ENCODE measurements at regions not wholly inside any gene's neighbourhood (a gene's known extent, or its start where the extent isn't known, plus 50 kb on each side); places are given as distances from the start of the nearest gene placed in this dataset.
"Not testable (repeated sequence)": the region's sequence is repeated elsewhere in the genome, so short reads cannot be mapped to it uniquely, and the experiment has no call there.

DNA sequence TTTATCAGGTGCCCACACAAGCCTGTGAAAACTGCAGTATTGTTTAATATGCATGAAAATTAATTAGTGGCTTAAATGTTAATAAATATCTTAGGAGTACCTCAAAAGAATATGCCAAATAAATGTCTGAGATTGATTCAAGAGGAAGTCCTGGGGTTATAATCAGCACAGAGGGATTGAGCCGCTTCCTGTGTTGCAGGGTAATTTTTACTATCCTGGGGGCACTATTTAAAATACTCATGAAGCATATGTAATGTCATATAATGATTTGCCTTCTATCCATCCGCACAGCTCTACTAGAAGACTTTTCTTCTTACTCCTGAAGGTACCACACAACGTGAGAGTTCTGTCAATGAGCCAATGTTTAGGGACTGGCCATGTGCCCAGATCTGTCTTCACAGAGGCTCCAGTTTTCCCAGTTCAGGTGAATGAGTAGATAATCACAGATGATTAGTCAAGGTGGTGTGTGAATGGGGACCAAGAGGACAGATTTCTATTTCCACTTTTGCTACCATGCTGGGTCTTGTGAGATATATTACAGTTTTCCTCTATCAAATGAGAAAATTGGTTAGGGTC lies 233.3 kb downstream of the USP46 start:
- TF ChIP-seq, protein P1, sequence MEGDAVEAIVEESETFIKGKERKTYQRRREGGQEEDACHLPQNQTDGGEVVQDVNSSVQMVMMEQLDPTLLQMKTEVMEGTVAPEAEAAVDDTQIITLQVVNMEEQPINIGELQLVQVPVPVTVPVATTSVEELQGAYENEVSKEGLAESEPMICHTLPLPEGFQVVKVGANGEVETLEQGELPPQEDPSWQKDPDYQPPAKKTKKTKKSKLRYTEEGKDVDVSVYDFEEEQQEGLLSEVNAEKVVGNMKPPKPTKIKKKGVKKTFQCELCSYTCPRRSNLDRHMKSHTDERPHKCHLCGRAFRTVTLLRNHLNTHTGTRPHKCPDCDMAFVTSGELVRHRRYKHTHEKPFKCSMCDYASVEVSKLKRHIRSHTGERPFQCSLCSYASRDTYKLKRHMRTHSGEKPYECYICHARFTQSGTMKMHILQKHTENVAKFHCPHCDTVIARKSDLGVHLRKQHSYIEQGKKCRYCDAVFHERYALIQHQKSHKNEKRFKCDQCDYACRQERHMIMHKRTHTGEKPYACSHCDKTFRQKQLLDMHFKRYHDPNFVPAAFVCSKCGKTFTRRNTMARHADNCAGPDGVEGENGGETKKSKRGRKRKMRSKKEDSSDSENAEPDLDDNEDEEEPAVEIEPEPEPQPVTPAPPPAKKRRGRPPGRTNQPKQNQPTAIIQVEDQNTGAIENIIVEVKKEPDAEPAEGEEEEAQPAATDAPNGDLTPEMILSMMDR (IDR thresholded peaks at IDR 0.05; ENCODE audit: borderline replicate concordance, extremely low read depth, low read length, poor library complexity, severe bottlenecking), result no peak
- TF ChIP-seq EZH2 (IDR thresholded peaks at IDR 0.05; ENCODE audit: borderline replicate concordance, low read depth, low read length, severe bottlenecking), result no peak
- DNase-seq, result no peak
- H4K20me1 ChIP-seq (ENCODE audit: insufficient read depth, low read length), result no peaks in the 10 kb centered on the region
- no peak overlapping the region for H3K4me3 ChIP-seq (ENCODE audit: low read depth in 1 of 2, low read length in 2 of 2)
- no peak for ATAC-seq (ENCODE audit: insufficient read depth, low read depth)
- H3K9ac ChIP-seq (ENCODE audit: low read depth, low read length), result no peak overlapping the region
- no peak overlapping the region for H2AFZ ChIP-seq (ENCODE audit: low read depth, low read length)
- no peaks in the 10 kb centered on the region for H3K27me3 ChIP-seq (ENCODE audit: insufficient read depth, low read length, poor library complexity)
- H3K27ac ChIP-seq (ENCODE audit: low read length), result no peak overlapping the region
- H3K9me3 ChIP-seq (ENCODE audit: insufficient read depth, low read length, severe bottlenecking), result no peaks in the 10 kb centered on the region
- no peaks in the 10 kb centered on the region for H3K79me2 ChIP-seq (ENCODE audit: insufficient read depth, low read length)
- no peak overlapping the region for H3K4me2 ChIP-seq (ENCODE audit: insufficient read depth, low read length)
- H3K4me1 ChIP-seq (ENCODE audit: insufficient read depth, low read length), result no peaks in the 10 kb centered on the region
- H3K36me3 ChIP-seq (ENCODE audit: insufficient read depth, low read length), result no peaks in the 10 kb centered on the region

DNA sequence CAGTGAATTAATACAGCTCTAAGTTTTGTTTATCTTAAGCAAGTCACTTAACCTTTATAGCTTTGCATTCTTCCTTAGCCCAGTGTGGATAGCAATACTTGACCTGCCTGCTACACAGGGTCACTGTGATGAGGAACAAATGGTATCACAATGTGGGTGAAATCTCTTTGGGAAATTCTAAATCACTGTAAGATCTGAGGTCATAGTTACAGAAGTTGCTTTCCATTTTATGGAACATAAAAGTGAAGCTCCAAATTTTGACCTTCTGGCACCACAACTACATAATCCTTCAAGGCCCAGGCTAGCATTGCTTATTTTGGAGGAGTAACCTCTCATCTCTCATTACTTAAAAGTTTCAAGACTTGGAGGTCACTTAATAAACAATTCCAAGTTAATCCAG lies 227.7 kb downstream of the USP46 start:
- no peak for TF ChIP-seq EZH2 (IDR thresholded peaks at IDR 0.05; ENCODE audit: borderline replicate concordance, low read depth, low read length, severe bottlenecking)
- TF ChIP-seq, protein P1 (IDR thresholded peaks at IDR 0.05; ENCODE audit: borderline replicate concordance, extremely low read depth, low read length, poor library complexity, severe bottlenecking), result no peak
- Histone ChIP-seq H3K27me3 (ENCODE audit: insufficient read depth, low read length, poor library complexity) (no peaks in the 10 kb centered on the region), H3K79me2 (ENCODE audit: insufficient read depth, low read length) (no peaks in the 10 kb centered on the region), H3K4me2 (ENCODE audit: insufficient read depth, low read length) (no peak overlapping the region), H2AFZ (ENCODE audit: low read depth, low read length) (no peak overlapping the region), H3K4me1 (ENCODE audit: insufficient read depth, low read length) (no peaks in the 10 kb centered on the region), H3K9me3 (ENCODE audit: insufficient read depth, low read length, severe bottlenecking) (no peaks in the 10 kb centered on the region), H4K20me1 (ENCODE audit: insufficient read depth, low read length) (no peaks in the 10 kb centered on the region), H3K4me3 (ENCODE audit: low read depth in 1 of 2, low read length in 2 of 2) (no peak overlapping the region), H3K36me3 (ENCODE audit: insufficient read depth, low read length) (no peaks in the 10 kb centered on the region), H3K9ac (ENCODE audit: low read depth, low read length) (no peak overlapping the region), H3K27ac (ENCODE audit: low read length) (no peak overlapping the region)
- DNase-seq, result no peak
- ATAC-seq (ENCODE audit: insufficient read depth, low read depth), result no peak

DNA sequence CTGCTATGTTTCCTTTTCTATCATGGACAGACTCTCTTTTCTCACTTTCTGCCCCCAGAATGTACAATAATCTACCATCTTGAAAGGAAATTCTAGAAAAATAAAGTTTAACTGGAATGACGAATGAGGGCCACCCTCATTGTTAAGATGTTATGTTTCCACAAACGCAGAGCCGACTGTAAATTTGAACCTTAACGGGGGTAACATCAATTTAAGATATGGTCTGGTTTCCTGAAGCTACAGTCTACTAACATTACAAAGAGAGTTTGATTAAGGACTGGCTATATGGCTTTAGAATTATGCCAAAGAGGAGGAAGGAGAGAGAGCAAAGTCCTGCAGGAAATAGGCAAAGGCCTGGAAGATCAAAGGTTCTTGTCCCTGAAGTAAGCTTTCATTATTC lies 227.2 kb downstream of the USP46 start:
- DNase-seq (no peak), ATAC-seq (ENCODE audit: insufficient read depth, low read depth) (no peak)
- Histone ChIP-seq H3K27ac (ENCODE audit: low read length) (no peak overlapping the region), H3K36me3 (ENCODE audit: insufficient read depth, low read length) (no peaks in the 10 kb centered on the region), H3K4me3 (ENCODE audit: low read depth in 1 of 2, low read length in 2 of 2) (no peak overlapping the region), H3K9me3 (ENCODE audit: insufficient read depth, low read length, severe bottlenecking) (no peaks in the 10 kb centered on the region), H3K4me2 (ENCODE audit: insufficient read depth, low read length) (no peak overlapping the region), H3K4me1 (ENCODE audit: insufficient read depth, low read length) (no peaks in the 10 kb centered on the region), H2AFZ (ENCODE audit: low read depth, low read length) (no peak overlapping the region), H3K27me3 (ENCODE audit: insufficient read depth, low read length, poor library complexity) (no peaks in the 10 kb centered on the region), H3K9ac (ENCODE audit: low read depth, low read length) (no peak overlapping the region), H3K79me2 (ENCODE audit: insufficient read depth, low read length) (no peaks in the 10 kb centered on the region), H4K20me1 (ENCODE audit: insufficient read depth, low read length) (no peaks in the 10 kb centered on the region)
- no peak for TF ChIP-seq EZH2 (IDR thresholded peaks at IDR 0.05; ENCODE audit: borderline replicate concordance, low read depth, low read length, severe bottlenecking)
- TF ChIP-seq, protein P1 (IDR thresholded peaks at IDR 0.05; ENCODE audit: borderline replicate concordance, extremely low read depth, low read length, poor library complexity, severe bottlenecking), result no peak

DNA sequence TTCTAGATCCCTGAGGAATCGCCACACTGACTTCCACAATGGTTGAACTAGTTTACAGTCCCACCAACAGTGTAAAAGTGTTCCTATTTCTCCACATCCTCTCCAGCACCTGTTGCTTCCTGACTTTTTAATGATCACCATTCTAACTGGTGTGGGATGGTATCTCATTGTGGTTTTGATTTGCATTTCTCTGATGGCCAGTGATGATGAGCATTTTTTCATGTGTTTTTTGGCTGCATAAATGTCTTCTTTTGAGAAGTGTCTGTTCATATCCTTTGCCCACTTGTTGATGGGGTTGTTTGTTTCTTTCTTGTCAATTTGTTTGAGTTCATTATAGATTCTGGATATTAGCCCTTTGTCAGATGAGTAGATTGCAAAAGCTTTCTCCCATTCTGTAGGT lies 216.6 kb downstream of the USP46 start:
- ATAC-seq (ENCODE audit: insufficient read depth, low read depth), result not testable (repeated sequence)

More for the DNA sequence above, 216.6 kb downstream of the USP46 start:
- not testable (repeated sequence) for DNase-seq; H3K27me3 ChIP-seq (ENCODE audit: insufficient read depth, low read length, poor library complexity); H3K27ac ChIP-seq (ENCODE audit: low read length); H3K4me2 ChIP-seq (ENCODE audit: insufficient read depth, low read length); H2AFZ ChIP-seq (ENCODE audit: low read depth, low read length); H3K36me3 ChIP-seq (ENCODE audit: insufficient read depth, low read length); H3K4me1 ChIP-seq (ENCODE audit: insufficient read depth, low read length); H3K4me3 ChIP-seq (ENCODE audit: low read depth in 1 of 2, low read length in 2 of 2); H3K9ac ChIP-seq (ENCODE audit: low read depth, low read length); H3K9me3 ChIP-seq (ENCODE audit: insufficient read depth, low read length, severe bottlenecking); H4K20me1 ChIP-seq (ENCODE audit: insufficient read depth, low read length); H3K79me2 ChIP-seq (ENCODE audit: insufficient read depth, low read length)

Data from DND-41 (cell line).